ENCODE measurements at regions not wholly inside any gene's neighbourhood (a gene's known extent, or its start where the extent isn't known, plus 50 kb on each side); places are given as distances from the start of the nearest gene placed in this dataset.

- DNase-seq: no peak
- no peak for ATAC-seq
- H3K27me3 Mint-ChIP-seq: peaks cover 8% of the 10 kb centered on the region
- peaks cover 6 to 16% of the 10 kb centered on the region in 2 donors for H3K9me3 Mint-ChIP-seq
- H3K27ac Mint-ChIP-seq: no peak overlapping the region
- no peak overlapping the region for H3K4me3 Mint-ChIP-seq
- H3K4me1 Mint-ChIP-seq: peaks cover 22% of the 10 kb centered on the region
Observed at GRCh38 chr1:101376121-101377083, 139.6 kb downstream of the S1PR1 start.

GRCh38 chr1:101377084-101377835 lies 140.4 kb downstream of the S1PR1 start:
- H3K4me1 Mint-ChIP-seq: peaks cover 17% of the 10 kb centered on the region
- no peak overlapping the region for H3K27ac Mint-ChIP-seq
- peaks cover 6 to 15% of the 10 kb centered on the region in 2 donors for H3K9me3 Mint-ChIP-seq
- no peak for DNase-seq
- no peak for ATAC-seq
- H3K4me3 Mint-ChIP-seq: no peak overlapping the region
- peaks cover 6% of the 10 kb centered on the region for H3K27me3 Mint-ChIP-seq

- Mint-ChIP-seq H3K4me3 (no peak overlapping the region), H3K27ac (no peak overlapping the region), H3K4me1 (peaks cover 17% of the 10 kb centered on the region), H3K9me3 (peaks cover 0 to 7% of the 10 kb centered on the region in 2 donors), H3K27me3 (no peaks in the 10 kb centered on the region)
- DNase-seq: no peak
- ATAC-seq: no peak
Observed at GRCh38 chr1:101379037-101379436, 142.2 kb downstream of the S1PR1 start.

- H3K27ac Mint-ChIP-seq: no peak overlapping the region
- H3K9me3 Mint-ChIP-seq: peaks cover 0 to 7% of the 10 kb centered on the region in 2 donors
- H3K4me1 Mint-ChIP-seq: peaks cover 17% of the 10 kb centered on the region
- no peaks in the 10 kb centered on the region for H3K27me3 Mint-ChIP-seq
- DNase-seq (no peak), ATAC-seq (peak; percentile 64)
- H3K4me3 Mint-ChIP-seq: no peak overlapping the region
Observed at GRCh38 chr1:101379950-101380349, 143.1 kb downstream of the S1PR1 start.

GRCh38 chr1:101382135-101382534 lies 145.3 kb downstream of the S1PR1 start:
- Mint-ChIP-seq H3K9me3 (peaks cover 8 to 15% of the 10 kb centered on the region in 2 donors), H3K4me1 (peaks cover 17% of the 10 kb centered on the region), H3K27ac (no peak overlapping the region), H3K27me3 (no peaks in the 10 kb centered on the region), H3K4me3 (no peak overlapping the region)
- no peak for DNase-seq
- no peak for ATAC-seq

GRCh38 chr1:101388904-101389546 lies 152.2 kb downstream of the S1PR1 start:
- Mint-ChIP-seq H3K4me3 (no peak overlapping the region), H3K4me1 (peaks cover 7% of the 10 kb centered on the region), H3K27ac (peak overlapping the region; percentile 20 to 62), H3K27me3 (no peaks in the 10 kb centered on the region), H3K9me3 (peaks cover 16% of the 10 kb centered on the region in 2 donors)
- ATAC-seq: peak; percentile 93
- DNase-seq: peak in 1 of 2 donors; percentile 38

GRCh38 chr1:101389547-101389929 lies 152.7 kb downstream of the S1PR1 start:
- H3K4me3 Mint-ChIP-seq: no peak overlapping the region
- H3K9me3 Mint-ChIP-seq: peaks cover 16% of the 10 kb centered on the region in 2 donors
- H3K27me3 Mint-ChIP-seq: no peaks in the 10 kb centered on the region
- H3K4me1 Mint-ChIP-seq: peaks cover 7% of the 10 kb centered on the region
- peak; percentile 45 for ATAC-seq
- H3K27ac Mint-ChIP-seq: peak overlapping the region; percentile 20 to 62
- no peak for DNase-seq

- ATAC-seq: no peak
- no peak overlapping the region for H3K27ac Mint-ChIP-seq
Observed at GRCh38 chr1:101392552-101392951, 155.7 kb downstream of the S1PR1 start.

GRCh38 chr1:101394041-101394440 lies 157.2 kb downstream of the S1PR1 start:
- H3K9me3 Mint-ChIP-seq: no peaks in the 10 kb centered on the region
- no peak overlapping the region for H3K4me3 Mint-ChIP-seq
- peaks cover 10% of the 10 kb centered on the region for H3K27me3 Mint-ChIP-seq
- no peak for DNase-seq
- H3K27ac Mint-ChIP-seq: no peak overlapping the region
- no peak for ATAC-seq
- peaks cover 7% of the 10 kb centered on the region for H3K4me1 Mint-ChIP-seq

More at GRCh38 chr1:101392552-101392951, 155.7 kb downstream of the S1PR1 start:
- peaks cover 7% of the 10 kb centered on the region for H3K4me1 Mint-ChIP-seq
- peaks cover 8% of the 10 kb centered on the region in 2 donors for H3K9me3 Mint-ChIP-seq
- peaks cover 10% of the 10 kb centered on the region for H3K27me3 Mint-ChIP-seq
- H3K4me3 Mint-ChIP-seq: no peak overlapping the region
- DNase-seq: no peak

- H3K4me1 Mint-ChIP-seq: no peaks in the 10 kb centered on the region
- H3K27me3 Mint-ChIP-seq: peaks cover 18% of the 10 kb centered on the region
- no peaks in the 10 kb centered on the region for H3K9me3 Mint-ChIP-seq
- H3K27ac Mint-ChIP-seq: no peak overlapping the region
- no peak for DNase-seq
- H3K4me3 Mint-ChIP-seq: no peak overlapping the region
- no peak for ATAC-seq
Observed at GRCh38 chr1:101399222-101399621, 162.4 kb downstream of the S1PR1 start.

- Mint-ChIP-seq H3K27ac (no peak overlapping the region), H3K4me3 (no peak overlapping the region), H3K9me3 (no peaks in the 10 kb centered on the region), H3K4me1 (peaks cover 26% of the 10 kb centered on the region), H3K27me3 (peaks cover 10% of the 10 kb centered on the region)
- DNase-seq (no peak), ATAC-seq (no peak)
Observed at GRCh38 chr1:101406271-101406670, 169.5 kb downstream of the S1PR1 start.

GRCh38 chr1:101406681-101407080 lies 169.9 kb downstream of the S1PR1 start:
- Mint-ChIP-seq H3K9me3 (no peaks in the 10 kb centered on the region), H3K27ac (no peak overlapping the region), H3K27me3 (peaks cover 14% of the 10 kb centered on the region), H3K4me3 (no peak overlapping the region), H3K4me1 (peaks cover 27% of the 10 kb centered on the region)
- DNase-seq: no peak
- ATAC-seq: no peak

- DNase-seq (no peak), ATAC-seq (peak; percentile 31)
- Mint-ChIP-seq H3K27me3 (peaks cover 11% of the 10 kb centered on the region), H3K4me3 (no peak overlapping the region), H3K9me3 (no peaks in the 10 kb centered on the region), H3K27ac (no peak overlapping the region), H3K4me1 (peaks cover 27% of the 10 kb centered on the region)
Observed at GRCh38 chr1:101407505-101408211, 170.8 kb downstream of the S1PR1 start.

- DNase-seq (no peak), ATAC-seq (peak; percentile 12)
- H3K4me1 Mint-ChIP-seq: peaks cover 27% of the 10 kb centered on the region
- H3K9me3 Mint-ChIP-seq: no peaks in the 10 kb centered on the region
- peaks cover 15% of the 10 kb centered on the region for H3K27me3 Mint-ChIP-seq
- H3K27ac Mint-ChIP-seq: no peak overlapping the region
- H3K4me3 Mint-ChIP-seq: no peak overlapping the region
Observed at GRCh38 chr1:101408212-101409042, 171.6 kb downstream of the S1PR1 start.

Measured in stimulated activated naive CD8-positive, alpha-beta T cell treated with anti-CD3 and anti-CD28 coated beads, Interleukin-15, amount 100 ng/mL, for 72 hours (primary cell).